ENCODE measurements at regions not wholly inside any gene's neighbourhood (a gene's known extent, or its start where the extent isn't known, plus 50 kb on each side); places are given as distances from the start of the nearest gene placed in this dataset.

DNA sequence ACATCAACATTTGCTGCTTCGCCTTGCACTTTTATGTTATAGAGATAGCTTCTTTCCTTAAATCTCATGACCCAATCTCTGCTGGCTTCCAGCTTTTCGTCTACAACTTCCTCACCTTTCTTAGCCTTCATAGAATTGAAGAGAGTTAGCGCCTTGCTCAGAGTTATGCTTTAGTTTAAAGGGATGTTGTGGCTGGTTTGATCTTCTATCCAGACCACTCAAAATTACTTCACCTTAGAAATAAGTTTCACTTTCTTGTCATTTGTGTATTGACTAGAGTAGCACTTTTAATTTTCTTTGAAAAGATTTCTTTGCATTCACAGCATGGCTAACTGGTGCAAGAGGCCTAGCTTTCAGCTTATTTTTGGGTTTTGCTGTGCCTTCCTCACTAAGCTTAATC, 414.2 kb downstream of the ZNF608 start (continued):
- TF ChIP-seq, protein P1, sequence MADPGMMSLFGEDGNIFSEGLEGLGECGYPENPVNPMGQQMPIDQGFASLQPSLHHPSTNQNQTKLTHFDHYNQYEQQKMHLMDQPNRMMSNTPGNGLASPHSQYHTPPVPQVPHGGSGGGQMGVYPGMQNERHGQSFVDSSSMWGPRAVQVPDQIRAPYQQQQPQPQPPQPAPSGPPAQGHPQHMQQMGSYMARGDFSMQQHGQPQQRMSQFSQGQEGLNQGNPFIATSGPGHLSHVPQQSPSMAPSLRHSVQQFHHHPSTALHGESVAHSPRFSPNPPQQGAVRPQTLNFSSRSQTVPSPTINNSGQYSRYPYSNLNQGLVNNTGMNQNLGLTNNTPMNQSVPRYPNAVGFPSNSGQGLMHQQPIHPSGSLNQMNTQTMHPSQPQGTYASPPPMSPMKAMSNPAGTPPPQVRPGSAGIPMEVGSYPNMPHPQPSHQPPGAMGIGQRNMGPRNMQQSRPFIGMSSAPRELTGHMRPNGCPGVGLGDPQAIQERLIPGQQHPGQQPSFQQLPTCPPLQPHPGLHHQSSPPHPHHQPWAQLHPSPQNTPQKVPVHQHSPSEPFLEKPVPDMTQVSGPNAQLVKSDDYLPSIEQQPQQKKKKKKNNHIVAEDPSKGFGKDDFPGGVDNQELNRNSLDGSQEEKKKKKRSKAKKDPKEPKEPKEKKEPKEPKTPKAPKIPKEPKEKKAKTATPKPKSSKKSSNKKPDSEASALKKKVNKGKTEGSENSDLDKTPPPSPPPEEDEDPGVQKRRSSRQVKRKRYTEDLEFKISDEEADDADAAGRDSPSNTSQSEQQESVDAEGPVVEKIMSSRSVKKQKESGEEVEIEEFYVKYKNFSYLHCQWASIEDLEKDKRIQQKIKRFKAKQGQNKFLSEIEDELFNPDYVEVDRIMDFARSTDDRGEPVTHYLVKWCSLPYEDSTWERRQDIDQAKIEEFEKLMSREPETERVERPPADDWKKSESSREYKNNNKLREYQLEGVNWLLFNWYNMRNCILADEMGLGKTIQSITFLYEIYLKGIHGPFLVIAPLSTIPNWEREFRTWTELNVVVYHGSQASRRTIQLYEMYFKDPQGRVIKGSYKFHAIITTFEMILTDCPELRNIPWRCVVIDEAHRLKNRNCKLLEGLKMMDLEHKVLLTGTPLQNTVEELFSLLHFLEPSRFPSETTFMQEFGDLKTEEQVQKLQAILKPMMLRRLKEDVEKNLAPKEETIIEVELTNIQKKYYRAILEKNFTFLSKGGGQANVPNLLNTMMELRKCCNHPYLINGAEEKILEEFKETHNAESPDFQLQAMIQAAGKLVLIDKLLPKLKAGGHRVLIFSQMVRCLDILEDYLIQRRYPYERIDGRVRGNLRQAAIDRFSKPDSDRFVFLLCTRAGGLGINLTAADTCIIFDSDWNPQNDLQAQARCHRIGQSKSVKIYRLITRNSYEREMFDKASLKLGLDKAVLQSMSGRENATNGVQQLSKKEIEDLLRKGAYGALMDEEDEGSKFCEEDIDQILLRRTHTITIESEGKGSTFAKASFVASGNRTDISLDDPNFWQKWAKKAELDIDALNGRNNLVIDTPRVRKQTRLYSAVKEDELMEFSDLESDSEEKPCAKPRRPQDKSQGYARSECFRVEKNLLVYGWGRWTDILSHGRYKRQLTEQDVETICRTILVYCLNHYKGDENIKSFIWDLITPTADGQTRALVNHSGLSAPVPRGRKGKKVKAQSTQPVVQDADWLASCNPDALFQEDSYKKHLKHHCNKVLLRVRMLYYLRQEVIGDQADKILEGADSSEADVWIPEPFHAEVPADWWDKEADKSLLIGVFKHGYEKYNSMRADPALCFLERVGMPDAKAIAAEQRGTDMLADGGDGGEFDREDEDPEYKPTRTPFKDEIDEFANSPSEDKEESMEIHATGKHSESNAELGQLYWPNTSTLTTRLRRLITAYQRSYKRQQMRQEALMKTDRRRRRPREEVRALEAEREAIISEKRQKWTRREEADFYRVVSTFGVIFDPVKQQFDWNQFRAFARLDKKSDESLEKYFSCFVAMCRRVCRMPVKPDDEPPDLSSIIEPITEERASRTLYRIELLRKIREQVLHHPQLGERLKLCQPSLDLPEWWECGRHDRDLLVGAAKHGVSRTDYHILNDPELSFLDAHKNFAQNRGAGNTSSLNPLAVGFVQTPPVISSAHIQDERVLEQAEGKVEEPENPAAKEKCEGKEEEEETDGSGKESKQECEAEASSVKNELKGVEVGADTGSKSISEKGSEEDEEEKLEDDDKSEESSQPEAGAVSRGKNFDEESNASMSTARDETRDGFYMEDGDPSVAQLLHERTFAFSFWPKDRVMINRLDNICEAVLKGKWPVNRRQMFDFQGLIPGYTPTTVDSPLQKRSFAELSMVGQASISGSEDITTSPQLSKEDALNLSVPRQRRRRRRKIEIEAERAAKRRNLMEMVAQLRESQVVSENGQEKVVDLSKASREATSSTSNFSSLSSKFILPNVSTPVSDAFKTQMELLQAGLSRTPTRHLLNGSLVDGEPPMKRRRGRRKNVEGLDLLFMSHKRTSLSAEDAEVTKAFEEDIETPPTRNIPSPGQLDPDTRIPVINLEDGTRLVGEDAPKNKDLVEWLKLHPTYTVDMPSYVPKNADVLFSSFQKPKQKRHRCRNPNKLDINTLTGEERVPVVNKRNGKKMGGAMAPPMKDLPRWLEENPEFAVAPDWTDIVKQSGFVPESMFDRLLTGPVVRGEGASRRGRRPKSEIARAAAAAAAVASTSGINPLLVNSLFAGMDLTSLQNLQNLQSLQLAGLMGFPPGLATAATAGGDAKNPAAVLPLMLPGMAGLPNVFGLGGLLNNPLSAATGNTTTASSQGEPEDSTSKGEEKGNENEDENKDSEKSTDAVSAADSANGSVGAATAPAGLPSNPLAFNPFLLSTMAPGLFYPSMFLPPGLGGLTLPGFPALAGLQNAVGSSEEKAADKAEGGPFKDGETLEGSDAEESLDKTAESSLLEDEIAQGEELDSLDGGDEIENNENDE (IDR thresholded peaks at IDR 0.05; ENCODE audit: insufficient replicate concordance, low read length): no peak

Measured in H1 (cell line).